Small intestine (tissue), 7 donors: ENCODE measurements at regions not wholly inside any gene's neighbourhood (a gene's known extent, or its start where the extent isn't known, plus 50 kb on each side); places are given as distances from the start of the nearest gene placed in this dataset.
"Not testable (repeated sequence)": the region's sequence is repeated elsewhere in the genome, so short reads cannot be mapped to it uniquely, and the experiment has no call there.

Experiments
- DNase-seq, 2 donors: peaks; one replicate each; pipeline versions ENCODE4 v3.0.0 to v3.0.0-alpha.2; 2013
- FAIRE-seq: peaks from 2 replicates; lab custom pipeline; 2012; peaks lifted over from hg19 to GRCh38; lab: Jason Lieb, UNC
- H3K27ac ChIP-seq, 3 donors: one replicate each; pipeline ENCODE4 v1.5.1; 2013; ENCODE audit warnings: low read length in 2 of 3, mild to moderate bottlenecking in 2 of 3, control low read depth in 1 of 3, inconsistent platforms in 1 of 3, low read depth in 1 of 3, moderate library complexity in 1 of 3
- H3K27me3 ChIP-seq, 3 donors: one replicate each; pipeline ENCODE4 v1.6.1; 2013; ENCODE audit warnings: low read length in 3 of 3, inconsistent platforms in 1 of 3; ENCODE audit not compliant: control insufficient read depth in 3 of 3, insufficient read depth in 3 of 3
- H3K36me3 ChIP-seq, 3 donors: one replicate each; pipeline ENCODE4 v1.6.1; 2013; ENCODE audit warnings: low read length in 3 of 3, inconsistent platforms in 1 of 3, low read depth in 1 of 3, mild to moderate bottlenecking in 1 of 3, moderate library complexity in 1 of 3; ENCODE audit not compliant: control insufficient read depth in 3 of 3, insufficient read depth in 2 of 3
- H3K4me1 ChIP-seq, 3 donors: one replicate each; pipeline ENCODE4 v1.6.1; 2013; ENCODE audit warnings: low read length in 2 of 3, inconsistent platforms in 1 of 3, low read depth in 1 of 3, mild to moderate bottlenecking in 1 of 3, moderate library complexity in 1 of 3; ENCODE audit not compliant: control insufficient read depth in 3 of 3, insufficient read depth in 2 of 3
- H3K4me3 ChIP-seq, 3 donors: one replicate each; pipeline ENCODE4 v1.5.1; 2013; ENCODE audit warnings: low read length in 3 of 3, control low read depth in 1 of 3, inconsistent platforms in 1 of 3, low read depth in 1 of 3, mild to moderate bottlenecking in 1 of 3, moderate library complexity in 1 of 3
- H3K9me3 ChIP-seq, 2 donors: one replicate each; pipeline ENCODE4 v1.6.1; 2013; ENCODE audit warnings: low read depth in 1 of 2, low read length in 1 of 2; ENCODE audit not compliant: control insufficient read depth in 2 of 2, insufficient read depth in 1 of 2
- WGBS, 3 donors: extraction: QIAGEN DNeasy Blood & Tissue Kit; methylation state at CpG; one replicate each; pipeline ENCODE4 v1.1.7; 2013; 5-methylcytosine and 5-hydroxymethylcytosine counted together
- donor health status: healthy with polysubstance abuse.
- donor health status: control.
- donor health status: control.
- donor health status: Bipolar disorder and iron deficiency.
- donor health status: healthy.

DNA sequence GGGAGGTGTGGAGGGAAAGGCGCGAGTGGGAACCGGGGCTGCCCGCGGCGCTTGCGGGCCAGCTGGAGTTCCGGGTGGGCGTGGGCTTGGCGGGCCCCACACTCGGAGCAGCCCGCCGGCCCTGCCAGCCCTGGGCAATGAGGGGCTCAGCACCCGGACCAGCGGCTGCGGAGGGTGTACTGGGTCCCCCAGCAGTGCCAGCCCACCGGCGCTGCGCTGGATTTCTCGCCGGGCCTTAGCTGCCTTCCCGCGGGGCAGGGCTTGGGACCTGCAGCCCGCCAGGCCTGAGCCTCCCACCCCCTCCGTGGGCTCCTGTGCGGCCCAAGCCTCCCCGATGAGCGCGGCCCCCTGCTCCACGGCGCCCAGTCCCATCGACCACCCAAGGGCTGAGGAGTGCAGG is 76.3 kb upstream of the TMEM252 start:
- H3K4me3 ChIP-seq, H3K27me3 ChIP-seq, H3K27ac ChIP-seq, DNase-seq, H3K36me3 ChIP-seq, H3K4me1 ChIP-seq, H3K9me3 ChIP-seq, FAIRE-seq: not testable (repeated sequence)
- 91 to 97% (median 94%) methylated on average over 25 to 32 of the region's 32 CpGs for WGBS, 3 donors

DNA sequence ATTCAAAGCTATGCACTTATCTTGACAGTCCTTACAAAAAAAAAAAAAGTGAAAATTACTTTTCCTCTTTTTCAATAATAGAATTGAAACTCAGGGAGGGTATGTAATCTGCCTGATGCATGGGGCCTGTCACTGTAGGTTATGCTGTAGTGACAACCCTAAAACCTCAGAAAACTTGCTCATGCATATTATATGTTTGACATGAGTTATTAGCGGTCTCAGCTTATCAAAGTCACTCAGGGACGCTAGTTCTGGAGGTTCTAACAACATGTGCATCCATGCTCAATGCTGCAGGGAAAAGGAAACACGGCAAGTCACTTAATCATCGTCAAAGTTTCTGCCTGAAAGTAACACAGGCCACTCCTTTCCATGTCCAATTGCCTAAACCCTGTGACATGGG is 78.4 kb upstream of the TMEM252 start:
- DNase-seq (no peak), FAIRE-seq (no peak)
- Histone ChIP-seq H3K4me1 (no peaks in the 10 kb centered on the region), H3K9me3 (peaks cover 1 to 3% of the 10 kb centered on the region in 2 donors), H3K4me3 (no peak overlapping the region), H3K27me3 (no peaks in the 10 kb centered on the region), H3K36me3 (no peaks in the 10 kb centered on the region), H3K27ac (no peak overlapping the region)
- WGBS, 3 donors, result 49 to 72% (median 70%) methylated on average over 4 of the region's 4 CpGs

DNA sequence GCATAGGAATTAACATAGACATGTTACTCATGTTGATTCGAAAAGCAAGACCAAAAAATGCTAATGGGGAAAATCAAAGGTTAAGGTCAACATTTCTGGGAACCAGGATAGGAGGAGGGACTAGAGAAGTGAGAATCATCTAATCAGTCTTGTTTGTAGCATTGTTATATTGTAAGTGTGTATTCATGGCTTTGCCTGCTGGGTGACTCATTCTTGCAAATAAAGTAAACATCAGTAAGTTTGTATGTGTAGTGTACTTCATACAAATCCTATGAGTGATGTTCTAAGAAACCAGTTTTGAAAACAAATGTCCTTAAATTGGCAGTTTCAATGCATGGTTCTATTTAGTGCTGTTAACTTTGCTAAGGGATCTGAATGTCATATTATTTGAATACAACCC is 79.0 kb upstream of the TMEM252 start:
- Histone ChIP-seq H3K4me3 (no peak overlapping the region), H3K36me3 (no peaks in the 10 kb centered on the region), H3K4me1 (no peaks in the 10 kb centered on the region), H3K9me3 (peaks cover 1 to 3% of the 10 kb centered on the region in 2 donors), H3K27me3 (no peaks in the 10 kb centered on the region), H3K27ac (no peak overlapping the region)
- no peak for FAIRE-seq
- no peak for DNase-seq
- WGBS, 3 donors, result 48 to 78% (median 69%) methylated on average over 1 of the region's 1 CpG

DNA sequence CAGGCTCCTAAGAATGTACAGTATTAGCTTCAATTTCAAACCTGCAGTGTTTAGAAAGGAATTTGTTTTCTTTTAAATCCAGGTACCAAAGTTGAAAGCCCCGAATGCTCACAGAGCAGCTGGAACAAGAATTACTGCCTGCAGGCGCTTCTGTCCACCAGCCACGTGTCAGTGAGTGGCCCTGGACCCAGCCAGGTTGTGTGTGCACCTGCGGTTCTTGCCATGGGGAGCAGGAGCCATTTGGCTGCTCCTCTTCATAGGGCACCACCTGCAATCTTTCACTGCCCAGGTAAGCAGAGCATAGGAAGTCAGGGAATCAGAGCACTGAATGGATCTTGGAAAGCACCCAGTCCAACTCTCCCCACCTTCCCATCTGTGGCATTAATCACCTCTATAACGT is 79.5 kb upstream of the PIP5K1B start:
- no peak for DNase-seq
- Histone ChIP-seq H3K27me3 (no peaks in the 10 kb centered on the region), H3K4me1 (no peaks in the 10 kb centered on the region), H3K4me3 (no peak overlapping the region), H3K36me3 (no peaks in the 10 kb centered on the region), H3K9me3 (no peaks in the 10 kb centered on the region), H3K27ac (no peak overlapping the region)
- WGBS, 3 donors, result 16 to 59% (median 36%) methylated on average over 5 of the region's 5 CpGs
- FAIRE-seq, result no peak

DNA sequence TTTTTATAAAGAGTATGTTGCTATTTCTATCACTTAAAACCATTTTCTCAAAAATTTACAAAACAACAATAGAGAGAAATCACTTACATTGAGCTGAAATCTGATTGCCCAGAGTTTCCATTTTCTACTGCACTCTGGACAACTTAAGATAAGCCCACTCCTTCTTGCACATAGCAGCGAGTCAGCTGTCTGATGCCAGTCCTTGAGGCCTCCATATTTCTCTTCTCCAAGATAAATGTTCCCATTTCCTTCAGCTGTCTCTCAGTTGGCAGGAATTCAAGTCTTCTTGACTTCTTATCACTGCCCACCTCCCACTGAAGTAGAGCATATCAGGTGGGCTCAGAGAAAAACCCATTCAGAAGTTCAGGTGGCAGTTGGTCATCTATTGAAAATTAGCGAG is 78.5 kb upstream of the PIP5K1B start:
- no peak for FAIRE-seq
- no peak overlapping the region for H3K4me3 ChIP-seq
- 75 to 80% (median 76%) methylated on average over 2 of the region's 2 CpGs for WGBS, 3 donors

DNA sequence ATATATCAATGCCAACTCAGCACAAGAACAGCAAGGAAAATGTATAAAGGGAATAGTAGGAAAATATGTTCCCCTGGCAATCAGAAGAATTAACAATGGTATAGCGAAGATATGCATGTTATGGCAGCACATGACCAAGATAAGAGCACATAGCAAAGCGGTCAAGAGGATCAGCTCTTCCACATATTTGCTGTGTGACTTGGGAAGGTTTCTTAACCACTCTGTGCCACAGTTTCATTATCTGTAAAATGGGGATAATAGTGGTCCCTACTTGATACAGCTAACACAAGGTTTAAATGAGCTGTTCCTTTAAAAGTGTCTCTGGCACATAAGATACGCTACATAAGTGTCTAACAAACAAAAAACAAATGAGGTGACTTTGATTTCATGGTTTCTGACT is 77.9 kb upstream of the PIP5K1B start:
- FAIRE-seq, result no peak
- 89 to 96% (median 89%) methylated on average over 3 of the region's 3 CpGs for WGBS, 3 donors

More for the DNA sequence above, 78.5 kb upstream of the PIP5K1B start:
- no peaks in the 10 kb centered on the region for H3K9me3 ChIP-seq
- no peak overlapping the region for H3K27ac ChIP-seq
- no peak for DNase-seq
- H3K27me3 ChIP-seq, result no peaks in the 10 kb centered on the region
- no peaks in the 10 kb centered on the region for H3K4me1 ChIP-seq
- no peaks in the 10 kb centered on the region for H3K36me3 ChIP-seq

DNA sequence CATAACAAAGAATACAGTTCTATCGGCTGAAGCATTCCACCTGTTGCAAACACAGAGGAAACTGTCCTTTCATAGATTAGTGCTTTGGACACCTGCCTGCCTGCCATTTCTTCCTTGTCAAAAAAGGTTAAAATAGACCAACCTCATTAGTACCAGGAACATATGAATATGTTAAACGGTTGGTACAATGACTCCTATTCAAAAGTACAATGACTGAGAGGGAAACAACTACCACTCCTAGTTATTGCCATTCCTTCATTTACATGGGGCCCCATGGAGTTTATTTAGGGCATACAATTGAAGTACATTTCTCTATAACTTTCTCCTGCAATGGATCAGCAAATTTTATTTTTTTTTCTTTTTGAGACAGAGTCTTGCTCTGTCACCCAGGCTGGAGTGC is 77.4 kb upstream of the PIP5K1B start:
- DNase-seq (peak in 1 of 2 donors; percentile 10), FAIRE-seq (no peak)
- 11 to 56% (median 35%) methylated on average over 2 of the region's 2 CpGs for WGBS, 3 donors
- Histone ChIP-seq H3K27me3 (no peaks in the 10 kb centered on the region), H3K36me3 (no peaks in the 10 kb centered on the region), H3K4me3 (no peak overlapping the region), H3K4me1 (no peaks in the 10 kb centered on the region), H3K27ac (no peak overlapping the region), H3K9me3 (no peaks in the 10 kb centered on the region)

More for the DNA sequence above, 77.9 kb upstream of the PIP5K1B start:
- H3K36me3 ChIP-seq, result no peaks in the 10 kb centered on the region
- H3K9me3 ChIP-seq, result no peaks in the 10 kb centered on the region
- H3K4me3 ChIP-seq, result no peak overlapping the region
- no peak for DNase-seq
- H3K27ac ChIP-seq, result no peak overlapping the region
- H3K27me3 ChIP-seq, result no peaks in the 10 kb centered on the region
- H3K4me1 ChIP-seq, result no peaks in the 10 kb centered on the region

DNA sequence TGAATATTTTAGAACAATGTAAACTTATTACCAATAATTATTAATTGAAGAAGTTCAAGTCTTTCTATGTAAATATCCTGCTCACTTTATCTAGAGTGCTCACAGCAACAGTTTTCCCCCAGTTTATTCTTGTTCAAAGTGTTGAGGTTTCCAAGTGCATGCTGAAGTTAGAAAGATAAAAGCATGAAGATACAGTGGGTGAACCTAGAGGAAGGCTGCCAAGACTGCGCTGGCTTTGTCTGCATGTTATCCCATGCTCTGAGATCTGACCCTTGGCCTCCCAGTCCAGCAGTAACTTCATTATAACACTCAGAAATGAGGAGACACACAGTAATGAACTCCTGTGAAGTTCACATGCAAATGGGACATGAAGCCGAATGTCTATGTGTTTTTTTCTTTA is 76.0 kb upstream of the PIP5K1B start:
- DNase-seq (peak; percentile 41 to 73), FAIRE-seq (no peak)
- Histone ChIP-seq H3K4me1 (no peaks in the 10 kb centered on the region), H3K27ac (peak overlapping the region in 1 of 3 donors; percentile 21), H3K36me3 (no peaks in the 10 kb centered on the region), H3K9me3 (no peaks in the 10 kb centered on the region), H3K27me3 (no peaks in the 10 kb centered on the region), H3K4me3 (no peak overlapping the region)
- 21 to 66% (median 45%) methylated on average over 2 of the region's 2 CpGs for WGBS, 3 donors

DNA sequence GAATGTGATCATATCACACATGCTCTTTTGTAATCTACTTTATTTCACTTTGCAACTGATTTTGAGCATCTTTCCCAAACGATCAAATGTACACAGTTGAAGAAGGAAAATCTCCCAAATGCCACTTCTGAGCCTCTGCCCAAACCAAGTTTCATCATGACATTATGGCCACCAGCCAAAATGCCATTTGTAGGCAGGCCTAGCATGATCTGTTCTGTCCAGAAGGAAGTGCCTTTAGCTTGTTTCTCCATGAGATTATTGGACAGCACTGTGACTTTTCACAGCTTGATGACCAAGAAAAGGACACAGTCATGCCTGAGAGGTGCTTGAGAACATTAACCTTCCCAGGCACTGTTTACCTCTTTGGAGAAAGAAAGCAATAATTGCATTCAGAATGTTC is 73.2 kb upstream of the PIP5K1B start:
- Histone ChIP-seq H3K27ac (no peak overlapping the region), H3K4me1 (peaks cover 0 to 2% (median 0%) of the 10 kb centered on the region in 3 donors), H3K4me3 (no peak overlapping the region), H3K9me3 (no peaks in the 10 kb centered on the region), H3K36me3 (no peaks in the 10 kb centered on the region), H3K27me3 (no peaks in the 10 kb centered on the region)
- no peak for FAIRE-seq
- WGBS, 3 donors, result 58 to 78% (median 76%) methylated on average over 1 of the region's 1 CpG
- no peak for DNase-seq
